ENCODE measurements at regions not wholly inside any gene's neighbourhood (a gene's known extent, or its start where the extent isn't known, plus 50 kb on each side); places are given as distances from the start of the nearest gene placed in this dataset.
"Not testable (repeated sequence)": the region's sequence is repeated elsewhere in the genome, so short reads cannot be mapped to it uniquely, and the experiment has no call there.

DNA sequence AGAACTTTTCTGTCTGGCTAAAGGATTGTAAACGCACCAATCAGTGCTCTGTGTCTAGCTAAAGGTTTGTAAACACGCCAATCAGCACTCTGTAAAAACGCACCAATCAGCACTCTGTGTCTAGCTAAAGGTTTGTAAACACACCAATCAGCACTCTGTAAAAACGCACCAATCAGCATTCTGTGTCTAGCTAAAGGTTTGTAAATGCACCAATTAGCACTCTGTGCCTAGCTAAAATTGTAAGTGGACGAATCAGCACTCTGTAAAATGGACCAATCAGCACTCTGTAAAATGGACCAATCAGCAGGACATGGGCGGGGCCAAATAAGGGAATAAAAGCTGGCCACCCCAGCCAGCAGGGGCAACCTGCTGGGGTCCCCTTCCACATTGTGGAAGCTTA is 134.1 kb downstream of the PSAT1 start:
- TF ChIP-seq, protein P1, sequence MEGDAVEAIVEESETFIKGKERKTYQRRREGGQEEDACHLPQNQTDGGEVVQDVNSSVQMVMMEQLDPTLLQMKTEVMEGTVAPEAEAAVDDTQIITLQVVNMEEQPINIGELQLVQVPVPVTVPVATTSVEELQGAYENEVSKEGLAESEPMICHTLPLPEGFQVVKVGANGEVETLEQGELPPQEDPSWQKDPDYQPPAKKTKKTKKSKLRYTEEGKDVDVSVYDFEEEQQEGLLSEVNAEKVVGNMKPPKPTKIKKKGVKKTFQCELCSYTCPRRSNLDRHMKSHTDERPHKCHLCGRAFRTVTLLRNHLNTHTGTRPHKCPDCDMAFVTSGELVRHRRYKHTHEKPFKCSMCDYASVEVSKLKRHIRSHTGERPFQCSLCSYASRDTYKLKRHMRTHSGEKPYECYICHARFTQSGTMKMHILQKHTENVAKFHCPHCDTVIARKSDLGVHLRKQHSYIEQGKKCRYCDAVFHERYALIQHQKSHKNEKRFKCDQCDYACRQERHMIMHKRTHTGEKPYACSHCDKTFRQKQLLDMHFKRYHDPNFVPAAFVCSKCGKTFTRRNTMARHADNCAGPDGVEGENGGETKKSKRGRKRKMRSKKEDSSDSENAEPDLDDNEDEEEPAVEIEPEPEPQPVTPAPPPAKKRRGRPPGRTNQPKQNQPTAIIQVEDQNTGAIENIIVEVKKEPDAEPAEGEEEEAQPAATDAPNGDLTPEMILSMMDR (IDR thresholded peaks at IDR 0.05) = not testable (repeated sequence)
- TF ChIP-seq POLR2A (IDR thresholded peaks at IDR 0.05) = not testable (repeated sequence)

Measured in ovary (tissue), 3 donors.